Right lobe of liver (tissue), 4 donors: ENCODE measurements at regions not wholly inside any gene's neighbourhood (a gene's known extent, or its start where the extent isn't known, plus 50 kb on each side); places are given as distances from the start of the nearest gene placed in this dataset.

ENCODE experiments used
- POLR2A ChIP-seq: fragments of 450-650 bp; IDR thresholded peaks from one replicate; pipeline ENCODE4 v1.6.1; 2017; ENCODE audit warnings: antibody characterized with exemption, mild to moderate bottlenecking
- TF ChIP-seq, protein P1 (sequence below), 4 donors: fragments of 200-600 bp in 3 of 4; fragments of 450-650 bp in 1 of 4; IDR thresholded peaks; one replicate each; pipeline versions ENCODE4 v1.5.1 to v1.8.0; 2016 to 2022; ENCODE audit warnings: antibody characterized with exemption in 4 of 4, mild to moderate bottlenecking in 2 of 4
- donor health status: DM: no; HTN: no; CAD: no.
- donor health status: DM: no; HTN: no; CAD: no.
- donor health status: DM: no; HTN: yes; CAD: no.

DNA sequence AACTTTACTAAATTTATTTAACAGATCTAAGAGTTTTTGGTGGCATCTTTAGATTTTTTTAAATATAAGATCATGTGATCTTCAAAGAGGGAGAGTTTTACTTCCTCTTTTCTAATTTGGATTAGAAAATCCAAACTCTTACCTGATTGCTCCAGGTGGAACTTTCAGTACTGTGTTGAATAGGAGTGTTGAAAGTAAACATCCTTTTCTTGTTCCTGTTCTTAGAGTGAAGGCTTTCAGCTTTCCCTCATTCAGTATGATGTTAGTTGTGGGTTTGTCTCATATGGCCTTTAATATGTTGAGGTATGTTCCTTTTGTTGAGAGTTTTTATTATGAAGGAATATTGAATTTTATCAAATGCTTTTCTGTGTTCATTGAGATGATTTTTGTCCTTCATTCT is 650.0 kb upstream of the SGCD start:
- TF ChIP-seq, protein P1, sequence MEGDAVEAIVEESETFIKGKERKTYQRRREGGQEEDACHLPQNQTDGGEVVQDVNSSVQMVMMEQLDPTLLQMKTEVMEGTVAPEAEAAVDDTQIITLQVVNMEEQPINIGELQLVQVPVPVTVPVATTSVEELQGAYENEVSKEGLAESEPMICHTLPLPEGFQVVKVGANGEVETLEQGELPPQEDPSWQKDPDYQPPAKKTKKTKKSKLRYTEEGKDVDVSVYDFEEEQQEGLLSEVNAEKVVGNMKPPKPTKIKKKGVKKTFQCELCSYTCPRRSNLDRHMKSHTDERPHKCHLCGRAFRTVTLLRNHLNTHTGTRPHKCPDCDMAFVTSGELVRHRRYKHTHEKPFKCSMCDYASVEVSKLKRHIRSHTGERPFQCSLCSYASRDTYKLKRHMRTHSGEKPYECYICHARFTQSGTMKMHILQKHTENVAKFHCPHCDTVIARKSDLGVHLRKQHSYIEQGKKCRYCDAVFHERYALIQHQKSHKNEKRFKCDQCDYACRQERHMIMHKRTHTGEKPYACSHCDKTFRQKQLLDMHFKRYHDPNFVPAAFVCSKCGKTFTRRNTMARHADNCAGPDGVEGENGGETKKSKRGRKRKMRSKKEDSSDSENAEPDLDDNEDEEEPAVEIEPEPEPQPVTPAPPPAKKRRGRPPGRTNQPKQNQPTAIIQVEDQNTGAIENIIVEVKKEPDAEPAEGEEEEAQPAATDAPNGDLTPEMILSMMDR (IDR thresholded peaks at IDR 0.05), result no peak
- TF ChIP-seq POLR2A, result no peak
